K562 (cell line): ENCODE measurements at regions not wholly inside any gene's neighbourhood (a gene's known extent, or its start where the extent isn't known, plus 50 kb on each side); places are given as distances from the start of the nearest gene placed in this dataset.
"Not testable (repeated sequence)": the region's sequence is repeated elsewhere in the genome, so short reads cannot be mapped to it uniquely, and the experiment has no call there.

Experiments
- ATAC-seq: fragments of 200-7000 bp; cut with Tn5 transposase; 3 replicates; pipeline ENCODE4 v1.9.1; 2020; ENCODE audit warnings: moderate library complexity
- BruUV-seq: library from RNA; stranded (reverse); fragments of 400-500 nt; replicated peaks from 2 replicates; lab custom pipeline; 2021; lab: Mats Ljungman, UMichigan
- CTCF ChIA-PET: fragments of 300-600 bp; formaldehyde crosslinking; extraction: SDS; loops from one replicate; lab custom pipeline; 2021; ENCODE audit warnings: low intra/inter-chr PET ratio; lab: Yijun Ruan, JAX
- POLR2A ChIA-PET: fragments of 300-600, 350-650 bp; sonication (Branson Sonifier 250); formaldehyde crosslinking; extraction: SDS; loops from one replicate; lab custom pipeline; 2021; ENCODE audit warnings: antibody characterized with exemption, inconsistent platforms; lab: Yijun Ruan, JAX
- DNase-seq, 4 experiments: peaks; one replicate each; pipeline versions ENCODE4 v3.0.0 to v3.0.0-alpha.2; 2011 to 2018; ENCODE audit warnings: low spot score in 3 of 4, mixed read lengths in 3 of 4; ENCODE audit errors: extremely low read depth in 1 of 4
- FAIRE-seq: peaks from 2 replicates; lab custom pipeline; 2011; peaks lifted over from hg19 to GRCh38; lab: Jason Lieb, UNC
- H2AFZ ChIP-seq: 2 replicates; pipeline ENCODE4 v1.6.0; 2011; ENCODE audit warnings: low read depth, low read length, control low read depth, inconsistent platforms
- H3K27ac ChIP-seq: fragments of 200-600 bp; 3 replicates; pipeline ENCODE4 v1.8.0; 2011; ENCODE audit warnings: low read depth, mild to moderate bottlenecking, control low read depth, inconsistent platforms, low read length, moderate library complexity, mixed read lengths; ENCODE audit errors: extremely low read depth
- H3K27me3 ChIP-seq, 2 experiments: fragments of 300-600 bp in 1 of 2; 2 replicates in 1 of 2; 3 replicates in 1 of 2; pipeline versions ENCODE4 v1.6.0 to v1.8.0; 2011; ENCODE audit warnings: inconsistent platforms in 2 of 2, low read length in 2 of 2, mild to moderate bottlenecking in 1 of 2, mixed read lengths in 1 of 2, moderate library complexity in 1 of 2; ENCODE audit not compliant: control insufficient read depth in 2 of 2, insufficient read depth in 2 of 2
- H3K36me3 ChIP-seq: fragments of 300-600 bp; 3 replicates; pipeline ENCODE4 v1.8.0; 2011; ENCODE audit warnings: mild to moderate bottlenecking, low read length, inconsistent platforms; ENCODE audit not compliant: control insufficient read depth, insufficient read depth
- H3K4me1 ChIP-seq, 2 experiments: fragments of 200-600 bp in 1 of 2; replicated peaks in 1 of 2; 2 replicates in 1 of 2; 3 replicates in 1 of 2; pipeline versions ENCODE4 v1.5.1 to v1.8.0; 2011; ENCODE audit warnings: inconsistent platforms in 2 of 2, low read length in 2 of 2, mild to moderate bottlenecking in 1 of 2, mixed read lengths in 1 of 2, moderate library complexity in 1 of 2; ENCODE audit not compliant: control insufficient read depth in 2 of 2, insufficient read depth in 2 of 2
- H3K4me2 ChIP-seq: 2 replicates; pipeline ENCODE4 v1.6.1; 2011; ENCODE audit warnings: low read length, control low read depth, inconsistent platforms, mixed read lengths; ENCODE audit not compliant: insufficient read depth
- H3K4me3 ChIP-seq: fragments of 200-600 bp; sonication (generic), shearing (Covaris generic); 2 replicates; pipeline ENCODE4 v1.5.1; 2016; ENCODE audit warnings: control low read depth, inconsistent platforms
- H3K79me2 ChIP-seq: fragments of 200-600 bp; 3 replicates; pipeline ENCODE4 v1.8.0; 2011; ENCODE audit warnings: low read length, inconsistent platforms; ENCODE audit not compliant: control insufficient read depth, insufficient read depth
- H3K9ac ChIP-seq, 2 experiments: 2 replicates each; pipeline versions ENCODE4 v1.6.0 to v1.6.1; 2011; ENCODE audit warnings: low read depth in 2 of 2, low read length in 2 of 2, control low read depth in 1 of 2, inconsistent platforms in 1 of 2, mild to moderate bottlenecking in 1 of 2, mixed read lengths in 1 of 2; ENCODE audit not compliant: insufficient read depth in 1 of 2
- H3K9me1 ChIP-seq: one replicate; pipeline ENCODE4 v1.6.0; 2011; ENCODE audit warnings: inconsistent platforms, mild to moderate bottlenecking, low read length, moderate library complexity; ENCODE audit not compliant: control insufficient read depth, insufficient read depth
- H3K9me3 ChIP-seq: replicated peaks from 2 replicates; pipeline ENCODE4 v1.5.1; 2011; ENCODE audit warnings: low read depth, low read length, inconsistent platforms; ENCODE audit not compliant: control insufficient read depth, insufficient read depth
- H4K20me1 ChIP-seq: replicated peaks from 2 replicates; pipeline ENCODE4 v1.6.1; 2011; ENCODE audit warnings: low read length, inconsistent platforms, mixed read lengths; ENCODE audit not compliant: control insufficient read depth, insufficient read depth
- BCOR ChIP-seq: fragments of 450-650 bp; IDR thresholded peaks from 2 replicates; pipeline ENCODE4 v1.6.1; 2016
- JUN ChIP-seq, 2 experiments: sonication (generic) in 1 of 2; formaldehyde crosslinking in 1 of 2; IDR thresholded peaks; 2 replicates each; pipeline versions ENCODE4 v1.6.1 to v1.8.0; 2012 to 2022; ENCODE audit warnings: borderline replicate concordance in 2 of 2, mild to moderate bottlenecking in 2 of 2, improper control_type of control experiment in 1 of 2, low read depth in 1 of 2, low read length in 1 of 2, missing genetic modification reagents in 1 of 2
- TFE3 ChIP-seq: fragments of 450-650 bp; formaldehyde crosslinking; IDR thresholded peaks from 2 replicates; pipeline ENCODE4 v1.4.0; 2020; ENCODE audit warnings: mild to moderate bottlenecking, mixed read lengths
- ZFP30 ChIP-seq: fragments of 250-450 bp; sonication (Bioruptor Pico); IDR thresholded peaks from 2 replicates; pipeline ENCODE4 v1.8.0; 2022; ENCODE audit warnings: moderate library complexity, mild to moderate bottlenecking, inconsistent platforms, borderline replicate concordance
- ZNF431 ChIP-seq: sonication (generic); formaldehyde crosslinking; IDR thresholded peaks from 2 replicates; pipeline ENCODE4 v1.8.0; 2022; ENCODE audit warnings: mild to moderate bottlenecking, missing genetic modification reagents
- ZNF583 ChIP-seq: fragments of 250-450 bp; sonication (Bioruptor Pico); IDR thresholded peaks from 2 replicates; pipeline ENCODE4 v1.4.0; 2020
- ZNF592 ChIP-seq: fragments of 450-650 bp; IDR thresholded peaks from 2 replicates; pipeline ENCODE4 v1.6.1; 2017; ENCODE audit warnings: antibody characterized with exemption, mild to moderate bottlenecking
- ZNF77 ChIP-seq: fragments of 250-450 bp; sonication (Bioruptor Pico); IDR thresholded peaks from 2 replicates; pipeline ENCODE4 v1.5.0; 2020
- WGBS: fragments of 100-300 bp; shearing (Covaris generic); methylation state at CpG from one replicate; pipeline ENCODE4 v1.1.6; 2016; ENCODE audit warnings: low coverage, mixed read lengths; ENCODE audit not compliant: insufficient coverage; ENCODE audit errors: missing lambda C conversion rate; 5-methylcytosine and 5-hydroxymethylcytosine counted together
- in situ Hi-C: fragments of 300-500 bp; cut with MboI; formaldehyde crosslinking; loops from 4 replicates; pipeline ENCODE4 v1.15.0; 2018; ENCODE audit warnings: inconsistent platforms, mixed read lengths
- intact Hi-C: fragments of 100-400 bp; cut with micrococcal nuclease; formaldehyde crosslinking; loops from 2 replicates; pipeline ENCODE4 v1.14.2; 2022
- TF ChIP-seq, protein P1 (sequence below): fragments of 250-450 bp; sonication (Bioruptor Pico); IDR thresholded peaks from 2 replicates; pipeline ENCODE4 v1.9.0; 2021; ENCODE audit warnings: mild to moderate bottlenecking
- TF ChIP-seq, protein P2 (sequence below): fragments of 250-450 bp; sonication (Bioruptor Pico); IDR thresholded peaks from 2 replicates; pipeline ENCODE4 v1.4.0; 2020; ENCODE audit warnings: borderline replicate concordance

GRCh38 chr15:58322253-58322652, 109.5 kb upstream of the LIPC start (continued):
- no peak for TF ChIP-seq ZNF77
- no peak for TF ChIP-seq ZFP30
- TF ChIP-seq ZNF583: no peak
- TF ChIP-seq, protein P1, sequence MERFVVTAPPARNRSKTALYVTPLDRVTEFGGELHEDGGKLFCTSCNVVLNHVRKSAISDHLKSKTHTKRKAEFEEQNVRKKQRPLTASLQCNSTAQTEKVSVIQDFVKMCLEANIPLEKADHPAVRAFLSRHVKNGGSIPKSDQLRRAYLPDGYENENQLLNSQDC (CRISPR knock-in tag): no peak
- no peak for TF ChIP-seq ZNF431 (CRISPR knock-in tag)
- TF ChIP-seq TFE3 (CRISPR knock-in tag): no peak
- TF ChIP-seq ZNF592: no peak
- TF ChIP-seq, protein P2, sequence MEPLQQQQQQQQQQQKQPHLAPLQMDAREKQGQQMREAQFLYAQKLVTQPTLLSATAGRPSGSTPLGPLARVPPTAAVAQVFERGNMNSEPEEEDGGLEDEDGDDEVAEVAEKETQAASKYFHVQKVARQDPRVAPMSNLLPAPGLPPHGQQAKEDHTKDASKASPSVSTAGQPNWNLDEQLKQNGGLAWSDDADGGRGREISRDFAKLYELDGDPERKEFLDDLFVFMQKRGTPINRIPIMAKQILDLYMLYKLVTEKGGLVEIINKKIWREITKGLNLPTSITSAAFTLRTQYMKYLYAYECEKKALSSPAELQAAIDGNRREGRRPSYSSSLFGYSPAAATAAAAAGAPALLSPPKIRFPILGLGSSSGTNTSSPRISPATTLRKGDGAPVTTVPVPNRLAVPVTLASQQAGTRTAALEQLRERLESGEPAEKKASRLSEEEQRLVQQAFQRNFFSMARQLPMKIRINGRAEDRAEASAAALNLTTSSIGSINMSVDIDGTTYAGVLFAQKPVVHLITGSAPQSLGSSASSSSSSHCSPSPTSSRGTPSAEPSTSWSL (CRISPR knock-in tag): no peak
- TF ChIP-seq BCOR: no peak
- no peak for TF ChIP-seq JUN (IDR thresholded peaks at IDR 0.05; ENCODE audit: borderline replicate concordance, low read depth, low read length)
- no peak for TF ChIP-seq JUN (CRISPR knock-in tag; IDR thresholded peaks at IDR 0.05; ENCODE audit: borderline replicate concordance)

DNA sequence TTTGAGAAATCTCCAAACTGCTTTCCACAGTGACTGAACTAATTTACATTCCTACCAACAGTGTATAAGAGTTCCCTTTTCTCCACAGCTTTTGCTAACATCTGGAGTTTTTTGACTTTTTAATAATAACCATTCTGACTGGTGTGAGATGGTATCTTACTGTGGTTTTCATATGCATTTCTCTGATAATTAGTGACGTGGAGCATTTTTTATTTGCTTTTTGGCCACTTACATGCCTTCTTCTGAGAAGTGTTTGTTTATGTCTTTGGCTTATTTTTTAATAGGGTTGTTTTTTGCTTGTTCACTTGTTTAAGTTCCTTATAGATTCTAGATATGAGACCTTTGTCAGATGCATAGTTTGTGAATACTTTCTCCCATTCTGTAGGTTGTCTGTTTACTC, 108.5 kb upstream of the LIPC start:
- H2AFZ ChIP-seq, H3K27me3 ChIP-seq, FAIRE-seq, CTCF ChIA-PET, H3K27ac ChIP-seq, H3K4me1 ChIP-seq, intact Hi-C loops, H3K9me3 ChIP-seq, H3K4me2 ChIP-seq, DNase-seq, H3K9me1 ChIP-seq, H4K20me1 ChIP-seq, H3K36me3 ChIP-seq, ATAC-seq, H3K4me3 ChIP-seq, in situ Hi-C loops, H3K9ac ChIP-seq, H3K79me2 ChIP-seq, BruUV-seq: not testable (repeated sequence)
- POLR2A ChIA-PET: interaction anchor here (1.2 kb wide), 1 partner anchor 9 kb away, joined by 4 read pairs; no protein-coding TSS in a partner anchor
- 13% methylated on average over 1 of the region's 1 CpG for WGBS
